Liver (tissue), 8 donors: ENCODE measurements at regions not wholly inside any gene's neighbourhood (a gene's known extent, or its start where the extent isn't known, plus 50 kb on each side); places are given as distances from the start of the nearest gene placed in this dataset.
A peak's percentile ranks its signal among the peaks of the same experiment; 100 is the strongest.

Experiments
- DNase-seq: peaks from one replicate; pipeline ENCODE4 v3.0.0-alpha.2; 2017; ENCODE audit warnings: low spot score
- H3K27ac ChIP-seq, 2 donors: one replicate each; pipeline ENCODE4 v1.7.0; 2013; ENCODE audit warnings: inconsistent platforms in 2 of 2, low read length in 2 of 2, control low read depth in 1 of 2, low read depth in 1 of 2, mild to moderate bottlenecking in 1 of 2
- H3K27me3 ChIP-seq, 4 donors: one replicate each; pipeline versions ENCODE4 v1.6.1 to v1.7.0; 2013; ENCODE audit warnings: low read length in 3 of 4, inconsistent platforms in 1 of 4, mild to moderate bottlenecking in 1 of 4, moderate library complexity in 1 of 4; ENCODE audit not compliant: control insufficient read depth in 4 of 4, insufficient read depth in 4 of 4
- H3K36me3 ChIP-seq, 4 donors: one replicate each; pipeline versions ENCODE4 v1.6.1 to v1.7.0; 2013; ENCODE audit warnings: low read length in 3 of 4, mild to moderate bottlenecking in 3 of 4, low read depth in 1 of 4, moderate library complexity in 1 of 4; ENCODE audit not compliant: control insufficient read depth in 4 of 4, insufficient read depth in 3 of 4
- H3K4me1 ChIP-seq, 4 donors: one replicate each; pipeline versions ENCODE4 v1.6.1 to v1.7.0; 2013; ENCODE audit warnings: low read length in 3 of 4, mild to moderate bottlenecking in 3 of 4, moderate library complexity in 1 of 4; ENCODE audit not compliant: control insufficient read depth in 4 of 4, insufficient read depth in 4 of 4
- H3K4me3 ChIP-seq, 3 donors: one replicate each; pipeline versions ENCODE4 v1.6.1 to v1.7.0; 2013; ENCODE audit warnings: low read length in 3 of 3, control low read depth in 1 of 3, low read depth in 1 of 3, mild to moderate bottlenecking in 1 of 3
- H3K9ac ChIP-seq, 2 donors: one replicate each; pipeline ENCODE4 v1.7.0; 2013; ENCODE audit warnings: low read length in 2 of 2, mild to moderate bottlenecking in 2 of 2, moderate library complexity in 2 of 2, control low read depth in 1 of 2, low read depth in 1 of 2
- H3K9me3 ChIP-seq, 4 donors: one replicate each; pipeline versions ENCODE4 v1.6.1 to v1.7.0; 2013; ENCODE audit warnings: low read length in 3 of 4; ENCODE audit not compliant: control insufficient read depth in 4 of 4
- ATF3 ChIP-seq: IDR thresholded peaks from 2 replicates; pipeline ENCODE4 v1.6.1; 2016; ENCODE audit warnings: antibody characterized with exemption
- CTCF ChIP-seq: fragments of 150-350 bp; IDR thresholded peaks from 2 replicates; pipeline ENCODE4 v1.5.1; 2017; ENCODE audit warnings: improper control_type of control experiment, low read depth, low read length; ENCODE audit not compliant: missing input control
- EGR1 ChIP-seq, 2 donors: IDR thresholded peaks; 2 replicates each; pipeline ENCODE4 v1.6.1; 2016 to 2018; ENCODE audit warnings: antibody characterized with exemption in 2 of 2, low read depth in 2 of 2
- FOXA1 ChIP-seq: IDR thresholded peaks from 2 replicates; pipeline ENCODE4 v1.6.1; 2016; ENCODE audit warnings: antibody characterized with exemption
- FOXA2 ChIP-seq: IDR thresholded peaks from 2 replicates; pipeline ENCODE4 v1.6.1; 2016; ENCODE audit warnings: antibody characterized with exemption
- GABPA ChIP-seq, 2 donors: IDR thresholded peaks in 1 of 2; conservative IDR thresholded peaks in 1 of 2; 2 replicates each; pipeline ENCODE4 v1.6.1; 2016; ENCODE audit warnings: antibody characterized with exemption in 2 of 2, mild to moderate bottlenecking in 1 of 2, moderate library complexity in 1 of 2
- HNF4A ChIP-seq, 2 donors: conservative IDR thresholded peaks; 2 replicates each; pipeline ENCODE4 v1.6.1; 2016; ENCODE audit warnings: antibody characterized with exemption in 2 of 2, mild to moderate bottlenecking in 2 of 2
- JUND ChIP-seq, 2 donors: IDR thresholded peaks; 2 replicates each; pipeline ENCODE4 v1.6.1; 2016; ENCODE audit warnings: antibody characterized with exemption in 2 of 2
- MAX ChIP-seq: IDR thresholded peaks from 2 replicates; pipeline ENCODE4 v1.6.1; 2016; ENCODE audit warnings: antibody characterized with exemption
- RAD21 ChIP-seq, 2 donors: IDR thresholded peaks; 2 replicates each; pipeline ENCODE4 v1.6.1; 2016; ENCODE audit warnings: antibody characterized with exemption in 2 of 2, mild to moderate bottlenecking in 2 of 2
- REST ChIP-seq: IDR thresholded peaks from 2 replicates; pipeline ENCODE4 v1.6.1; 2016; ENCODE audit warnings: antibody characterized with exemption, mild to moderate bottlenecking
- RXRA ChIP-seq, 2 donors: IDR thresholded peaks; 2 replicates each; pipeline ENCODE4 v1.6.1; 2017 to 2018; ENCODE audit warnings: antibody characterized with exemption in 2 of 2, mild to moderate bottlenecking in 1 of 2
- WGBS: extraction: QIAGEN DNeasy Blood & Tissue Kit; methylation state at CpG from one replicate; pipeline ENCODE4 v1.1.7; 2013; 5-methylcytosine and 5-hydroxymethylcytosine counted together
- donor health status: healthy.
- donor health status: healthy.
- donor health status: healthy.
- donor health status: healthy.
- donor health status: healthy.

GRCh38 chr9:73347123-73347522 lies 195.5 kb downstream of the ANXA1 start:
- Histone ChIP-seq H3K27ac (no peak overlapping the region), H3K36me3 (no peaks in the 10 kb centered on the region), H3K4me3 (no peak overlapping the region), H3K9me3 (no peaks in the 10 kb centered on the region), H3K4me1 (no peaks in the 10 kb centered on the region), H3K9ac (no peak overlapping the region), H3K27me3 (no peaks in the 10 kb centered on the region)
- no peak for DNase-seq
- 86% methylated on average over 4 of the region's 4 CpGs for WGBS
- TF ChIP-seq EGR1 (IDR thresholded peaks at IDR 0.05; ENCODE audit: low read depth in 2 of 2) (no peak), FOXA1 (no peak), HNF4A (conservative IDR thresholded peaks at IDR 0.05) (no peak)

- WGBS, result 91% methylated on average over 1 of the region's 1 CpG
- H3K27ac ChIP-seq, result no peak overlapping the region
- TF ChIP-seq RAD21 (IDR thresholded peaks at IDR 0.05) (no peak), FOXA2 (no peak)
- no peak overlapping the region for H3K4me3 ChIP-seq
- H3K27me3 ChIP-seq, result no peaks in the 10 kb centered on the region
- no peak for DNase-seq
- no peak overlapping the region for H3K9ac ChIP-seq
- no peaks in the 10 kb centered on the region for H3K4me1 ChIP-seq
- no peaks in the 10 kb centered on the region for H3K36me3 ChIP-seq
- no peaks in the 10 kb centered on the region for H3K9me3 ChIP-seq
Observed at GRCh38 chr9:73347720-73348119, 196.1 kb downstream of the ANXA1 start.

GRCh38 chr9:73348471-73348870 lies 196.8 kb downstream of the ANXA1 start:
- no peak overlapping the region for H3K27ac ChIP-seq
- H3K36me3 ChIP-seq, result no peaks in the 10 kb centered on the region
- no peak overlapping the region for H3K9ac ChIP-seq
- no peaks in the 10 kb centered on the region for H3K9me3 ChIP-seq
- peak; percentile 96 for TF ChIP-seq REST
- no peak for TF ChIP-seq RXRA (IDR thresholded peaks at IDR 0.05)
- no peaks in the 10 kb centered on the region for H3K4me1 ChIP-seq
- no peaks in the 10 kb centered on the region for H3K27me3 ChIP-seq
- H3K4me3 ChIP-seq, result no peak overlapping the region
- DNase-seq, result no peak

- Histone ChIP-seq H3K27me3 (peaks cover 0 to 3% (median 0%) of the 10 kb centered on the region in 4 donors), H3K36me3 (no peaks in the 10 kb centered on the region), H3K4me3 (no peak overlapping the region), H3K4me1 (no peaks in the 10 kb centered on the region), H3K27ac (no peak overlapping the region), H3K9me3 (no peaks in the 10 kb centered on the region), H3K9ac (no peak overlapping the region)
- WGBS, result 70% methylated on average over 2 of the region's 2 CpGs
- TF ChIP-seq GABPA (IDR thresholded peaks at IDR 0.05 in 1 of 2, conservative IDR thresholded peaks at IDR 0.05 in 1 of 2), result no peak
- TF ChIP-seq ATF3, result no peak
- no peak for TF ChIP-seq CTCF
- no peak for TF ChIP-seq MAX
- no peak for TF ChIP-seq JUND (IDR thresholded peaks at IDR 0.05)
- DNase-seq, result no peak
Observed at GRCh38 chr9:73349476-73349875, 197.8 kb downstream of the ANXA1 start.
